Activated CD8-positive, alpha-beta memory T cell treated with anti-CD3 and anti-CD28 coated beads, Interleukin-2, amount 10 ng/mL, durations not matched to agents 7 days and 5 days (primary cell): ENCODE measurements at regions not wholly inside any gene's neighbourhood (a gene's known extent, or its start where the extent isn't known, plus 50 kb on each side); places are given as distances from the start of the nearest gene placed in this dataset.

ENCODE experiments used
- ATAC-seq: fragments of 150-1000 bp; cut with Tn5 transposase; one replicate; pipeline ENCODE4 v1.10.0; 2021; ENCODE audit warnings: moderate library complexity
- CTCF ChIA-PET: fragments of 350-600 bp; sonication (Branson Sonifier 250); formaldehyde crosslinking; loops from one replicate; lab custom pipeline; 2021; ENCODE audit warnings: antibody characterized with exemption; lab: Charles Lee
- DNase-seq: peaks from one replicate; pipeline ENCODE4 v3.0.0-alpha.2; 2020
- H3K27ac Mint-ChIP-seq: one replicate; pipeline ENCODE4 v1.8.0; 2021; ENCODE audit warnings: mild to moderate bottlenecking, mixed read lengths
- H3K27me3 Mint-ChIP-seq: one replicate; pipeline ENCODE4 v1.8.0; 2021; ENCODE audit warnings: mixed read lengths
- H3K36me3 Mint-ChIP-seq: one replicate; pipeline ENCODE4 v1.8.0; 2021; ENCODE audit warnings: mild to moderate bottlenecking, mixed read lengths
- H3K4me1 Mint-ChIP-seq: one replicate; pipeline ENCODE4 v1.8.0; 2021; ENCODE audit warnings: mixed read lengths
- H3K4me3 Mint-ChIP-seq: one replicate; pipeline ENCODE4 v1.8.0; 2021; ENCODE audit warnings: mild to moderate bottlenecking, moderate library complexity, mixed read lengths
- H3K9me3 Mint-ChIP-seq: one replicate; pipeline ENCODE4 v1.8.0; 2022; ENCODE audit warnings: low read depth, mixed read lengths

- Mint-ChIP-seq H3K4me3 (no peak overlapping the region), H3K9me3 (no peaks in the 10 kb centered on the region), H3K4me1 (no peaks in the 10 kb centered on the region), H3K27ac (no peak overlapping the region), H3K36me3 (no peaks in the 10 kb centered on the region), H3K27me3 (peaks cover 17% of the 10 kb centered on the region)
- CTCF ChIA-PET: no interaction called here
- peak; percentile 33 for DNase-seq
- ATAC-seq: no peak
These were observed 65.7 kb downstream of the TMEM18 start for GRCh38 chr2:611519-611918.

- DNase-seq (no peak), ATAC-seq (no peak)
- Mint-ChIP-seq H3K27me3 (peaks cover 14% of the 10 kb centered on the region), H3K9me3 (no peaks in the 10 kb centered on the region), H3K4me3 (no peak overlapping the region), H3K27ac (no peak overlapping the region), H3K36me3 (no peaks in the 10 kb centered on the region), H3K4me1 (no peaks in the 10 kb centered on the region)
- CTCF ChIA-PET: no interaction called here
These were observed 66.7 kb downstream of the TMEM18 start for GRCh38 chr2:610491-610890.

GRCh38 chr2:609881-610280 lies 67.3 kb downstream of the TMEM18 start:
- no peak for ATAC-seq
- Mint-ChIP-seq H3K27me3 (peaks cover 14% of the 10 kb centered on the region), H3K4me3 (no peak overlapping the region), H3K36me3 (no peaks in the 10 kb centered on the region), H3K27ac (no peak overlapping the region), H3K9me3 (no peaks in the 10 kb centered on the region), H3K4me1 (no peaks in the 10 kb centered on the region)
- CTCF ChIA-PET: no interaction called here
- DNase-seq: peak; percentile 15

GRCh38 chr2:609449-609848 lies 67.8 kb downstream of the TMEM18 start:
- H3K4me1 Mint-ChIP-seq: no peaks in the 10 kb centered on the region
- CTCF ChIA-PET: no interaction called here
- no peaks in the 10 kb centered on the region for H3K36me3 Mint-ChIP-seq

GRCh38 chr2:608711-609110 lies 68.5 kb downstream of the TMEM18 start:
- H3K27ac Mint-ChIP-seq: no peak overlapping the region
- no peaks in the 10 kb centered on the region for H3K9me3 Mint-ChIP-seq
- no peaks in the 10 kb centered on the region for H3K4me1 Mint-ChIP-seq
- peak; percentile 31 for DNase-seq
- ATAC-seq: no peak
- peaks cover 10% of the 10 kb centered on the region for H3K27me3 Mint-ChIP-seq
- no peak overlapping the region for H3K4me3 Mint-ChIP-seq
- H3K36me3 Mint-ChIP-seq: no peaks in the 10 kb centered on the region
- CTCF ChIA-PET: no interaction called here

More at GRCh38 chr2:609449-609848, 67.8 kb downstream of the TMEM18 start:
- ATAC-seq (no peak), DNase-seq (no peak)
- no peak overlapping the region for H3K4me3 Mint-ChIP-seq
- H3K27ac Mint-ChIP-seq: no peak overlapping the region
- peaks cover 14% of the 10 kb centered on the region for H3K27me3 Mint-ChIP-seq
- no peaks in the 10 kb centered on the region for H3K9me3 Mint-ChIP-seq

- ATAC-seq: no peak
- Mint-ChIP-seq H3K27ac (no peak overlapping the region), H3K9me3 (no peaks in the 10 kb centered on the region), H3K27me3 (peaks cover 10% of the 10 kb centered on the region), H3K4me1 (no peaks in the 10 kb centered on the region), H3K36me3 (no peaks in the 10 kb centered on the region), H3K4me3 (no peak overlapping the region)
- DNase-seq: peak; percentile 21
- CTCF ChIA-PET: no interaction called here
These were observed 68.9 kb downstream of the TMEM18 start for GRCh38 chr2:608297-608696.

GRCh38 chr2:607709-608108 lies 69.5 kb downstream of the TMEM18 start:
- no peaks in the 10 kb centered on the region for H3K36me3 Mint-ChIP-seq
- peaks cover 10% of the 10 kb centered on the region for H3K27me3 Mint-ChIP-seq
- no peak overlapping the region for H3K4me3 Mint-ChIP-seq
- CTCF ChIA-PET: no interaction called here
- peak; percentile 33 for DNase-seq
- H3K27ac Mint-ChIP-seq: no peak overlapping the region
- H3K4me1 Mint-ChIP-seq: no peaks in the 10 kb centered on the region
- no peak for ATAC-seq
- H3K9me3 Mint-ChIP-seq: no peaks in the 10 kb centered on the region

- no peaks in the 10 kb centered on the region for H3K9me3 Mint-ChIP-seq
- DNase-seq: peak; percentile 26
- H3K4me1 Mint-ChIP-seq: no peaks in the 10 kb centered on the region
- CTCF ChIA-PET: no interaction called here
- H3K27ac Mint-ChIP-seq: no peak overlapping the region
- peaks cover 10% of the 10 kb centered on the region for H3K27me3 Mint-ChIP-seq
- H3K36me3 Mint-ChIP-seq: no peaks in the 10 kb centered on the region
- no peak overlapping the region for H3K4me3 Mint-ChIP-seq
- ATAC-seq: no peak
These were observed 70.0 kb downstream of the TMEM18 start for GRCh38 chr2:607172-607571.

GRCh38 chr2:605674-606608 lies 71.3 kb downstream of the TMEM18 start:
- H3K27me3 Mint-ChIP-seq: peaks cover 8% of the 10 kb centered on the region
- ATAC-seq: no peak
- H3K4me1 Mint-ChIP-seq: no peaks in the 10 kb centered on the region
- H3K4me3 Mint-ChIP-seq: no peak overlapping the region
- H3K36me3 Mint-ChIP-seq: no peaks in the 10 kb centered on the region
- CTCF ChIA-PET: no interaction called here
- peak; percentile 33 for DNase-seq
- no peak overlapping the region for H3K27ac Mint-ChIP-seq
- H3K9me3 Mint-ChIP-seq: no peaks in the 10 kb centered on the region

- Mint-ChIP-seq H3K4me1 (no peaks in the 10 kb centered on the region), H3K27ac (no peak overlapping the region), H3K4me3 (no peak overlapping the region), H3K27me3 (no peaks in the 10 kb centered on the region), H3K36me3 (no peaks in the 10 kb centered on the region), H3K9me3 (no peaks in the 10 kb centered on the region)
- DNase-seq: no peak
- CTCF ChIA-PET: no interaction called here
- no peak for ATAC-seq
These were observed 72.2 kb downstream of the TMEM18 start for GRCh38 chr2:604854-605524.

- Mint-ChIP-seq H3K27me3 (no peaks in the 10 kb centered on the region), H3K4me3 (no peak overlapping the region), H3K4me1 (no peaks in the 10 kb centered on the region), H3K36me3 (no peaks in the 10 kb centered on the region), H3K9me3 (no peaks in the 10 kb centered on the region), H3K27ac (no peak overlapping the region)
- CTCF ChIA-PET: no interaction called here
- no peak for DNase-seq
- ATAC-seq: peak; percentile 39
These were observed 72.8 kb downstream of the TMEM18 start for GRCh38 chr2:604385-604784.

- no peak for ATAC-seq
- H3K36me3 Mint-ChIP-seq: no peaks in the 10 kb centered on the region
- H3K4me1 Mint-ChIP-seq: no peaks in the 10 kb centered on the region
These were observed 73.3 kb downstream of the TMEM18 start for GRCh38 chr2:603869-604268.

GRCh38 chr2:603427-603826 lies 73.8 kb downstream of the TMEM18 start:
- Mint-ChIP-seq H3K9me3 (no peaks in the 10 kb centered on the region), H3K27ac (no peak overlapping the region), H3K27me3 (no peaks in the 10 kb centered on the region), H3K4me1 (no peaks in the 10 kb centered on the region), H3K4me3 (no peak overlapping the region), H3K36me3 (no peaks in the 10 kb centered on the region)
- no peak for ATAC-seq
- CTCF ChIA-PET: no interaction called here
- no peak for DNase-seq

More at GRCh38 chr2:603869-604268, 73.3 kb downstream of the TMEM18 start:
- Mint-ChIP-seq H3K9me3 (no peaks in the 10 kb centered on the region), H3K4me3 (no peak overlapping the region), H3K27ac (no peak overlapping the region), H3K27me3 (no peaks in the 10 kb centered on the region)
- CTCF ChIA-PET: no interaction called here
- no peak for DNase-seq
